NCI-H1048 (cell line): ENCODE measurements at regions not wholly inside any gene's neighbourhood (a gene's known extent, or its start where the extent isn't known, plus 50 kb on each side); places are given as distances from the start of the nearest gene placed in this dataset.

Source experiments
- DNase-seq: peaks from one replicate; lab custom pipeline; 2025; lab: John Stamatoyannopoulos, UW

GRCh38 chr20:63115651-63116411 is 100.1 kb downstream of the YTHDF1 start:
- no peak for DNase-seq

GRCh38 chr20:63114693-63115311 is 101.1 kb downstream of the YTHDF1 start:
- no peak for DNase-seq

- DNase-seq, result no peak
Observed at GRCh38 chr20:63114006-63114692, 101.8 kb downstream of the YTHDF1 start.

GRCh38 chr20:63112491-63113219 is 103.3 kb downstream of the YTHDF1 start:
- DNase-seq, result no peak

GRCh38 chr20:63108247-63108646 is 101.5 kb upstream of the BHLHE23 start:
- DNase-seq, result no peak

GRCh38 chr20:63107449-63108200 is 100.9 kb upstream of the BHLHE23 start:
- no peak for DNase-seq

- DNase-seq, result no peak
Observed at GRCh38 chr20:63106765-63107448, 100.1 kb upstream of the BHLHE23 start.

GRCh38 chr20:63106108-63106764 is 99.5 kb upstream of the BHLHE23 start:
- DNase-seq, result no peak

GRCh38 chr20:63105211-63106107 is 98.7 kb upstream of the BHLHE23 start:
- DNase-seq, result no peak

GRCh38 chr20:63104312-63105181 is 97.8 kb upstream of the BHLHE23 start:
- DNase-seq, result no peak

GRCh38 chr20:63103402-63104311 is 96.9 kb upstream of the BHLHE23 start:
- no peak for DNase-seq

GRCh38 chr20:63102721-63103375 is 96.1 kb upstream of the BHLHE23 start:
- no peak for DNase-seq

- no peak for DNase-seq
Observed at GRCh38 chr20:63101781-63102720, 95.3 kb upstream of the BHLHE23 start.

GRCh38 chr20:63100926-63101699 is 94.3 kb upstream of the BHLHE23 start:
- no peak for DNase-seq
